ENCODE measurements at regions not wholly inside any gene's neighbourhood (a gene's known extent, or its start where the extent isn't known, plus 50 kb on each side); places are given as distances from the start of the nearest gene placed in this dataset.

- in situ Hi-C loops (cut with MboI), result no loop called here
Observed at GRCh38 chr5:56499491-56499890, 266.4 kb upstream of the ANKRD55 start.

More at GRCh38 chr5:56499491-56499890, 266.4 kb upstream of the ANKRD55 start:
- DNase-seq (ENCODE audit: extremely low read depth in 1 of 4, low spot score in 3 of 4) (no peak), ATAC-seq (no peak), FAIRE-seq (no peak)
- Histone ChIP-seq H3K4me2 (ENCODE audit: insufficient read depth, low read length) (no peak overlapping the region), H3K36me3 (ENCODE audit: control insufficient read depth, insufficient read depth, low read length) (no peaks in the 10 kb centered on the region), H3K9me1 (ENCODE audit: control insufficient read depth, insufficient read depth, low read length) (no peaks in the 10 kb centered on the region), H3K9me3 (replicated peaks; ENCODE audit: control insufficient read depth, insufficient read depth, low read depth, low read length) (peaks cover 3% of the 10 kb centered on the region; the same call in 1 of the 2 replicates), H3K27me3 (ENCODE audit: control insufficient read depth in 2 of 2, insufficient read depth in 2 of 2, low read length in 2 of 2) (no peaks in the 10 kb centered on the region), H3K4me1 (replicated peaks in 1 of 2; ENCODE audit: control insufficient read depth in 2 of 2, insufficient read depth in 2 of 2, low read length in 2 of 2) (peaks cover 7 to 13% of the 10 kb centered on the region in 2 experiments), H3K27ac (ENCODE audit: extremely low read depth, low read depth, low read length) (no peak overlapping the region), H2AFZ (ENCODE audit: low read depth, low read length) (no peak overlapping the region), H3K9ac (ENCODE audit: insufficient read depth in 1 of 2, low read depth in 2 of 2, low read length in 2 of 2) (no peak overlapping the region), H3K79me2 (ENCODE audit: control insufficient read depth, insufficient read depth, low read length) (no peaks in the 10 kb centered on the region), H3K4me3 (no peak overlapping the region), H4K20me1 (replicated peaks; ENCODE audit: control insufficient read depth, insufficient read depth, low read length) (no peaks in the 10 kb centered on the region)
- 16% methylated on average over 4 of the region's 4 CpGs for WGBS (ENCODE audit: insufficient coverage, low coverage, missing lambda C conversion rate)
- TF ChIP-seq SRF (CRISPR knock-in tag; IDR thresholded peaks at IDR 0.05), result no peak
- no peak for TF ChIP-seq HOXB6 (CRISPR knock-in tag; IDR thresholded peaks at IDR 0.05; ENCODE audit: borderline replicate concordance)
- no peak for TF ChIP-seq MITF (IDR thresholded peaks at IDR 0.05)
- no peak for TF ChIP-seq SRSF9 (IDR thresholded peaks at IDR 0.05; ENCODE audit: borderline replicate concordance, low read depth, low read length)
- TF ChIP-seq ATF1 (CRISPR knock-in tag; IDR thresholded peaks at IDR 0.05), result no peak
- TF ChIP-seq ATF1 (tag; IDR thresholded peaks at IDR 0.05), result no peak
- TF ChIP-seq ZNF175 (CRISPR knock-in tag; IDR thresholded peaks at IDR 0.05; ENCODE audit: low read depth), result no peak
- no peak for TF ChIP-seq THAP12 (CRISPR knock-in tag; IDR thresholded peaks at IDR 0.05)
- TF ChIP-seq MLX (CRISPR knock-in tag; conservative IDR thresholded peaks at IDR 0.05), result no peak
- no peak for TF ChIP-seq PHF21A (IDR thresholded peaks at IDR 0.05; ENCODE audit: borderline replicate concordance, low read depth)
- no peak for TF ChIP-seq ZNF778 (CRISPR knock-in tag; IDR thresholded peaks at IDR 0.05)
- no peak for TF ChIP-seq TCF7 (IDR thresholded peaks at IDR 0.05; ENCODE audit: borderline replicate concordance)
- no peak for TF ChIP-seq TCFL5 (CRISPR knock-in tag; conservative IDR thresholded peaks at IDR 0.05)
- no peak for TF ChIP-seq ZNF121 (CRISPR knock-in tag; conservative IDR thresholded peaks at IDR 0.05)
- TF ChIP-seq FOXA1 (IDR thresholded peaks at IDR 0.05; ENCODE audit: borderline replicate concordance), result no peak
- TF ChIP-seq KLF10 (CRISPR knock-in tag; IDR thresholded peaks at IDR 0.05), result no peak
- TF ChIP-seq IRF2 (CRISPR knock-in tag; IDR thresholded peaks at IDR 0.05), result no peak
- ChIA-PET CTCF (ENCODE audit: low intra/inter-chr PET ratio) (no interaction called here), POLR2A (interaction anchor here (1.1 kb wide), 1 partner anchor 12 kb away, joined by 3 read pairs; no protein-coding TSS in a partner anchor)
- intact Hi-C loops (cut with micrococcal nuclease), result no loop called here
- no TSS peak for BruUV-seq (replicated peaks)

Data from K562 (cell line).